Thymus (tissue), 11 donors: ENCODE measurements at regions not wholly inside any gene's neighbourhood (a gene's known extent, or its start where the extent isn't known, plus 50 kb on each side); places are given as distances from the start of the nearest gene placed in this dataset.

Experiments used
- DNase-seq, 9 donors: peaks; one replicate each; pipeline ENCODE4 v3.0.0-alpha.2; 2013; ENCODE audit warnings: low spot score in 9 of 9, low read depth in 6 of 9, missing footprints in 1 of 9
- H3K27ac ChIP-seq, 2 donors: one replicate each; pipeline ENCODE4 v1.5.1; 2013; ENCODE audit warnings: control low read depth in 1 of 2, low read depth in 1 of 2, low read length in 1 of 2, mild to moderate bottlenecking in 1 of 2, moderate library complexity in 1 of 2
- H3K27me3 ChIP-seq, 2 donors: one replicate each; pipeline ENCODE4 v1.5.1; 2013; ENCODE audit warnings: low read length in 1 of 2; ENCODE audit not compliant: control insufficient read depth in 2 of 2, insufficient read depth in 1 of 2
- H3K36me3 ChIP-seq, 2 donors: one replicate each; pipeline ENCODE4 v1.5.1; 2013; ENCODE audit warnings: low read length in 1 of 2, mild to moderate bottlenecking in 1 of 2, moderate library complexity in 1 of 2; ENCODE audit not compliant: control insufficient read depth in 2 of 2, insufficient read depth in 2 of 2
- H3K4me1 ChIP-seq, 2 donors: one replicate each; pipeline ENCODE4 v1.5.1; 2013; ENCODE audit warnings: low read length in 2 of 2; ENCODE audit not compliant: control insufficient read depth in 2 of 2, insufficient read depth in 2 of 2
- H3K4me3 ChIP-seq, 2 donors: one replicate each; pipeline ENCODE4 v1.5.1; 2013; ENCODE audit warnings: low read length in 2 of 2, control low read depth in 1 of 2, mild to moderate bottlenecking in 1 of 2
- H3K9me3 ChIP-seq, 2 donors: one replicate each; pipeline ENCODE4 v1.5.1; 2013; ENCODE audit warnings: low read length in 1 of 2, mild to moderate bottlenecking in 1 of 2; ENCODE audit not compliant: control insufficient read depth in 2 of 2, insufficient read depth in 1 of 2
- WGBS: extraction: QIAGEN DNeasy Blood & Tissue Kit; methylation state at CpG from one replicate; pipeline ENCODE4 v1.1.7; 2013; 5-methylcytosine and 5-hydroxymethylcytosine counted together
- donor health status: healthy.

GRCh38 chr6:25215881-25216280 lies 63.3 kb upstream of the CARMIL1 start:
- Histone ChIP-seq H3K27me3 (no peaks in the 10 kb centered on the region), H3K27ac (no peak overlapping the region), H3K4me1 (no peaks in the 10 kb centered on the region), H3K4me3 (no peak overlapping the region), H3K36me3 (no peaks in the 10 kb centered on the region), H3K9me3 (no peaks in the 10 kb centered on the region)
- WGBS = 98% methylated on average over 7 of the region's 7 CpGs
- no peak for DNase-seq

- Histone ChIP-seq H3K4me1 (no peaks in the 10 kb centered on the region), H3K9me3 (no peaks in the 10 kb centered on the region), H3K4me3 (no peak overlapping the region), H3K27me3 (no peaks in the 10 kb centered on the region), H3K36me3 (no peaks in the 10 kb centered on the region), H3K27ac (peak overlapping the region in 1 of 2 donors; percentile 70)
- WGBS = 98% methylated on average over 2 of the region's 2 CpGs
- DNase-seq = no peak
These were observed 61.9 kb upstream of the CARMIL1 start for GRCh38 chr6:25217302-25217701.

- no peaks in the 10 kb centered on the region for H3K4me1 ChIP-seq
- WGBS = 97% methylated on average over 3 of the region's 3 CpGs
These were observed 61.3 kb upstream of the CARMIL1 start for GRCh38 chr6:25217829-25218228.

DNA sequence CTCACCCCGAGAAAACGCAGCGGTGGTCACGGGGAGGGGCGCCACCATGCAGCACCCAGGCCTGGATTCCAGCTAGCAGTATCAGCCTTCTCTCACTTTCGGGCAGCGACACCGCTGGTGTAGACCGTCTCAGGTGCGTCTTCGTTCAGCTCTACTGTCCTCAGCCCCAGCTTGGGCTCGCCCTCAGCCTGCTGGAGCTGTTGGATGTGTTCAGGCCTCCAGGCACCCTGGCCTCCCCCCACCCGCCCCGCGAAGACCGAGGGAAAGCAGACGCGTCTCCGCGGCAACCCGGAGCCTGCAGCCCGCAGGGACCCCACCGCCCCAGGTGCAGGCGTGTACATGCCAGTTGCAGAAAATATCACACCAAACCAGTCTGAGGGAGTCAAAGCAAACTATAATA lies 60.8 kb upstream of the CARMIL1 start:
- Histone ChIP-seq H3K4me3 (peak overlapping the region in 1 of 2 donors; percentile 11), H3K36me3 (no peaks in the 10 kb centered on the region)
- peak in 3 of 9 donors; percentile 8 to 21 (median 9) for DNase-seq

More at GRCh38 chr6:25217829-25218228, 61.3 kb upstream of the CARMIL1 start:
- Histone ChIP-seq H3K9me3 (no peaks in the 10 kb centered on the region), H3K4me3 (peak overlapping the region in 1 of 2 donors; percentile 11), H3K27ac (peak overlapping the region; percentile 21 to 70), H3K36me3 (no peaks in the 10 kb centered on the region), H3K27me3 (no peaks in the 10 kb centered on the region)
- no peak for DNase-seq

DNA sequence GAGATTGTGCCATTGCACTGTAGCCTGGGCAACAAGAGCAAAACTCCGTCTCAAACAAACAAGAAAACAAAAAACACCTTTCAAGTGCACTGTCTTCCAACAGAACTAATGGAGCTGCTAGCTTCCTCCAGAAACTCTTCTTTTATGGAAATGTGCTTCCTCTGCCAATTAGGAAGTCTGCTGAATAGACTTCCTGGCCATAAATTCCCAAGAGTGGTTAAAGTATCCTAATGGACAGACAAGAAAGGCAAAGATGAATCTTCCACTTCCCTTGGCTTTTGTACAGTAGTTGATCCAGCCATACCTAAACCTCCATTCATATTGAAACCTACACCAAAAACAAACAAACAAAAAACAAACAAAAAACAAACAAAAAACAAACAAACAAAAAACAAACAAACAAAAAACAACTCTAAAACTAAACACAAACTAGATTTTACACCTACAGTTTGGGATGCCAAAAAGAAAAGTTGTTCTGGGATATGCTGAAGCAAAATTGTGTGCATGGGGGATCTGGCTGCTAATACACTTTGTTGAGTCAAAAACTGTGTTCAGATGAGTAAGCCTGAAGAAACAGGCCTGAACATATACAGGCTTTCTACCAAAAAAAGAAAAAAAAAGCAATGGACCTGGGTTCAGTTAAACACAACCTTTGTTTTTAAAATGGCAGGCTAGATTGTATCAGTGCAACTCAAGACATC lies 59.8 kb upstream of the CARMIL1 start:
- DNase-seq = no peak
- H3K27me3 ChIP-seq = no peaks in the 10 kb centered on the region
- H3K4me3 ChIP-seq = no peak overlapping the region
- peak overlapping the region in 1 of 2 donors; percentile 59 for H3K27ac ChIP-seq
- H3K36me3 ChIP-seq = no peaks in the 10 kb centered on the region
- 51% methylated on average over 1 of the region's 1 CpG for WGBS
- peaks cover 4 to 10% of the 10 kb centered on the region in 2 donors for H3K4me1 ChIP-seq
- no peaks in the 10 kb centered on the region for H3K9me3 ChIP-seq

More for the DNA sequence above, 60.8 kb upstream of the CARMIL1 start:
- H3K9me3 ChIP-seq = no peaks in the 10 kb centered on the region
- H3K27me3 ChIP-seq = no peaks in the 10 kb centered on the region
- H3K4me1 ChIP-seq = no peaks in the 10 kb centered on the region
- peak overlapping the region; percentile 48 to 70 for H3K27ac ChIP-seq
- WGBS = 92% methylated on average over 24 of the region's 24 CpGs

GRCh38 chr6:25219917-25220278 lies 59.3 kb upstream of the CARMIL1 start:
- Histone ChIP-seq H3K4me3 (no peak overlapping the region), H3K27ac (no peak overlapping the region), H3K4me1 (peaks cover 5 to 15% of the 10 kb centered on the region in 2 donors), H3K27me3 (no peaks in the 10 kb centered on the region), H3K9me3 (no peaks in the 10 kb centered on the region), H3K36me3 (no peaks in the 10 kb centered on the region)
- no peak for DNase-seq
- WGBS = 92% methylated on average over 2 of the region's 2 CpGs

GRCh38 chr6:25220857-25221256 lies 58.3 kb upstream of the CARMIL1 start:
- H3K36me3 ChIP-seq = no peaks in the 10 kb centered on the region
- 93% methylated on average over 1 of the region's 1 CpG for whole genome bisulfite sequencing

DNA sequence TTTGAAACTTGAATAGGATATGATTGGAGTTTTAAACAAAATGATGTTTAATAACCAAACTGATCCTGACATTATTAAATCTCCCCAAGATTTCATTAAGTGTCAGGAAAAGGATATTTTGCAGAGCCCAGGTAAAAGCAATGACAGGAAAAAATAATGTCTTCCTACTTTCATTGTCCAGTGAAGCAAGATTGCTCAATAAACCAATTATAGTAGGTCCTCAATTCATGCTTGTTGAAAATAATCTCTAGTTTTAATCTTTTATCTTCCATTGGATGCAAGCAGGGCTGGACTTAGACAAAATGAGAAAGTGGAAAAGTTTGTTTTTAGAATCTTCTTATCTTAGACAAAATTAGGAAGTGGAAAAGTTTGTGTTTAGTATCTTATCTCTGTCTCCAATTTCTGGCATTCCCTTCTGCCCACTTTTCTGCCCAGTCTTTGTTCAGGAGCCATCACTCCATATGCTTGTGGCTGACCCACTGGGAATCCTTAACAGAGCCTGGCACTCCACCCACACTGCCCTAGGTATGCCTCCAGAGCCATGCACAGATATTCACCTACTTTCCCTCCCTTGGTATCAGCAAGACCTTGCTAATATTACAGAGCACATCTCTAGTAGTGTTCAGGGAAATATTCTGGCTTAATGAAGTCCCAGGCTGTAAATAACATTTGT lies 57.0 kb upstream of the CARMIL1 start:
- H3K27me3 ChIP-seq = no peaks in the 10 kb centered on the region
- no peaks in the 10 kb centered on the region for H3K9me3 ChIP-seq
- H3K4me1 ChIP-seq = peaks cover 5 to 23% of the 10 kb centered on the region in 2 donors
- H3K4me3 ChIP-seq = no peak overlapping the region
- no peak overlapping the region for H3K27ac ChIP-seq
- no peak for DNase-seq
- no peaks in the 10 kb centered on the region for H3K36me3 ChIP-seq

More at GRCh38 chr6:25220857-25221256, 58.3 kb upstream of the CARMIL1 start:
- H3K9me3 ChIP-seq = no peaks in the 10 kb centered on the region
- DNase-seq = no peak
- H3K4me3 ChIP-seq = no peak overlapping the region
- H3K27ac ChIP-seq = no peak overlapping the region
- no peaks in the 10 kb centered on the region for H3K27me3 ChIP-seq
- peaks cover 5 to 23% of the 10 kb centered on the region in 2 donors for H3K4me1 ChIP-seq

DNA sequence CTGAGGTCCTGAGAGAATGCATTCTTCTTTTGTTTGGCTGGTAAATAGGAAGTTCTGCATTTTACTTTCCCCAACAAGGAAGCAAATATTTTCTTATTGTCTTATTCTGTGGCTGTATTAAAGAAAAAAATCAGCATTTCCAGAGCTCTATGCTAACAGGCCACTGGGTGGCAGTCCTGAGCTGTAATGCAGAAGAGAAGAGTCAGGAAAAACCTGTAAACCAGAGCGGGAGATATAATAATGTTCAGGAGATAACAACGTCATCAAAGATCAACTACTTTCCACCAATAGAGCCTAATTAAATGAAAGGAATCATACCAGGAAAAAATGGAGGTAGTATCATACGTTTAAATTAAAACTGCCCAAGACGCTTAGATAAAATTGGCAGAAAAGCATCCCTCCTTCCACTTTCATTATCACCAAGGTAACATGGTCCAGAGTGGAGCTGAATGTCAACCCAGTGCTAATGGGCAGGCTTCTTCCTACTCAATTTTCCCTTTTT lies 55.6 kb upstream of the CARMIL1 start:
- Histone ChIP-seq H3K4me3 (peak overlapping the region; percentile 14 to 20), H3K36me3 (no peaks in the 10 kb centered on the region), H3K4me1 (peaks cover 5 to 23% of the 10 kb centered on the region in 2 donors), H3K27me3 (no peaks in the 10 kb centered on the region), H3K27ac (no peak overlapping the region), H3K9me3 (no peaks in the 10 kb centered on the region)
- peak; percentile 39 to 84 (median 64) for DNase-seq
- WGBS = 17% methylated on average over 4 of the region's 4 CpGs
